Neural cell (in vitro differentiated cells): ENCODE measurements at regions not wholly inside any gene's neighbourhood (a gene's known extent, or its start where the extent isn't known, plus 50 kb on each side); places are given as distances from the start of the nearest gene placed in this dataset.

Source experiments
- H2AFZ ChIP-seq: fragments of 200-600, 300-800 bp; sonication (generic), shearing (Covaris generic); 2 replicates; pipeline ENCODE4 v1.6.0; 2014; ENCODE audit warnings: low read depth, mild to moderate bottlenecking, antibody characterized with exemption, low read length, moderate library complexity
- H3F3A ChIP-seq: fragments of 200-600 bp; shearing (Covaris generic); 2 replicates; pipeline ENCODE4 v1.6.1; 2016; ENCODE audit warnings: mild to moderate bottlenecking, moderate library complexity, mixed read lengths, antibody characterized with exemption, low read length; ENCODE audit not compliant: insufficient read depth, poor library complexity, severe bottlenecking
- H3K27ac ChIP-seq: fragments of 200-600, 300-800 bp; sonication (generic), shearing (Covaris generic); 2 replicates; pipeline ENCODE4 v1.5.1; 2014; ENCODE audit warnings: mild to moderate bottlenecking, low read length, moderate library complexity
- H3K27me3 ChIP-seq: fragments of 300-800, 200-600 bp; sonication (generic), shearing (Covaris generic); 2 replicates; pipeline ENCODE4 v1.6.0; 2014; ENCODE audit warnings: mild to moderate bottlenecking, low read depth, low read length, moderate library complexity; ENCODE audit not compliant: insufficient read depth
- H3K36me3 ChIP-seq: fragments of 300-800, 200-600 bp; sonication (generic), shearing (Covaris generic); 2 replicates; pipeline ENCODE4 v1.5.1; 2014; ENCODE audit warnings: mild to moderate bottlenecking, antibody characterized with exemption, low read length, moderate library complexity; ENCODE audit not compliant: insufficient read depth
- H3K4me2 ChIP-seq: fragments of 300-800, 200-600 bp; sonication (generic), shearing (Covaris generic); 2 replicates; pipeline ENCODE4 v1.6.0; 2014; ENCODE audit warnings: mild to moderate bottlenecking, low read length
- H3K4me3 ChIP-seq: fragments of 300-800, 200-600 bp; sonication (generic), shearing (Covaris generic); 2 replicates; pipeline ENCODE4 v1.5.1; 2014; ENCODE audit warnings: mild to moderate bottlenecking, low read length, moderate library complexity
- H3K79me2 ChIP-seq: fragments of 200-600 bp; shearing (Covaris generic); replicated peaks from 2 replicates; pipeline ENCODE4 v1.6.0; 2014; ENCODE audit warnings: mild to moderate bottlenecking, low read length, moderate library complexity; ENCODE audit not compliant: insufficient read depth
- H3K9ac ChIP-seq: fragments of 300-800, 200-600 bp; sonication (generic), shearing (Covaris generic); 2 replicates; pipeline ENCODE4 v1.6.1; 2016; ENCODE audit warnings: mild to moderate bottlenecking, low read length, mixed read lengths
- H3K9me2 ChIP-seq: fragments of 200-600 bp; shearing (Covaris generic); 2 replicates; pipeline ENCODE4 v1.6.1; 2016; ENCODE audit warnings: mild to moderate bottlenecking, low read length, mixed read lengths; ENCODE audit not compliant: insufficient read depth
- H3K9me3 ChIP-seq: fragments of 200-600, 300-800 bp; sonication (generic), shearing (Covaris generic); 2 replicates; pipeline ENCODE4 v1.6.1; 2016; ENCODE audit warnings: mild to moderate bottlenecking, mixed run types, low read length, moderate library complexity, mixed read lengths
- H4K20me1 ChIP-seq: fragments of 200-600 bp; shearing (Covaris generic); 2 replicates; pipeline ENCODE4 v1.6.1; 2016; ENCODE audit warnings: mild to moderate bottlenecking, mixed run types; ENCODE audit not compliant: insufficient read depth
- CTCF ChIP-seq: fragments of 450-650 bp; IDR thresholded peaks from 2 replicates; pipeline ENCODE4 v1.5.1; 2014; ENCODE audit warnings: antibody characterized with exemption, mild to moderate bottlenecking, moderate library complexity; ENCODE audit not compliant: poor library complexity, severe bottlenecking
- EP300 ChIP-seq: fragments of 450-650 bp; conservative IDR thresholded peaks from 2 replicates; pipeline ENCODE4 v1.6.1; 2014; ENCODE audit warnings: antibody characterized with exemption, mild to moderate bottlenecking, moderate library complexity; ENCODE audit not compliant: poor library complexity, severe bottlenecking
- EZH2 ChIP-seq: fragments of 200-600, 300-800 bp; shearing (Covaris generic), sonication (generic); IDR thresholded peaks from 2 replicates; pipeline ENCODE4 v1.6.1; 2014; ENCODE audit warnings: antibody characterized with exemption, low read length, borderline replicate concordance, mild to moderate bottlenecking; ENCODE audit not compliant: insufficient read depth, poor library complexity, severe bottlenecking
- MXI1 ChIP-seq: fragments of 450-650 bp; conservative IDR thresholded peaks from 2 replicates; pipeline ENCODE4 v1.6.1; 2014; ENCODE audit warnings: antibody characterized with exemption, mild to moderate bottlenecking; ENCODE audit not compliant: poor library complexity, severe bottlenecking
- POLR2AphosphoS5 ChIP-seq: IDR thresholded peaks from 2 replicates; pipeline ENCODE4 v1.6.1; 2012
- RAD21 ChIP-seq: fragments of 450-650 bp; conservative IDR thresholded peaks from 2 replicates; pipeline ENCODE4 v1.6.1; 2014; ENCODE audit warnings: antibody characterized with exemption, mild to moderate bottlenecking, moderate library complexity
- REST ChIP-seq: IDR thresholded peaks from 2 replicates; pipeline ENCODE4 v1.6.1; 2012; ENCODE audit warnings: borderline replicate concordance
- SMC3 ChIP-seq: fragments of 450-650 bp; conservative IDR thresholded peaks from 2 replicates; pipeline ENCODE4 v1.6.1; 2014; ENCODE audit warnings: antibody characterized with exemption, mild to moderate bottlenecking, moderate library complexity; ENCODE audit not compliant: poor library complexity
- TAF1 ChIP-seq: IDR thresholded peaks from 2 replicates; pipeline ENCODE4 v1.6.1; 2012; ENCODE audit warnings: low read depth

- TF ChIP-seq POLR2AphosphoS5 (no peak), MXI1 (no peak), RAD21 (no peak), TAF1 (no peak), EP300 (no peak), EZH2 (no peak), CTCF (no peak), SMC3 (no peak), REST (no peak)
Measured at GRCh38 chr4:138412847-138413246, 170.7 kb upstream of the SLC7A11 start.

GRCh38 chr4:138410266-138410665, 168.1 kb upstream of the SLC7A11 start:
- Histone ChIP-seq H3K27ac (no peak overlapping the region), H3K9me3 (no peaks in the 10 kb centered on the region), H3K9ac (no peak overlapping the region), H3K4me2 (no peak overlapping the region), H3K27me3 (no peaks in the 10 kb centered on the region), H4K20me1 (no peaks in the 10 kb centered on the region), H3K79me2 (no peaks in the 10 kb centered on the region), H2AFZ (no peak overlapping the region), H3K4me3 (no peak overlapping the region), H3K9me2 (no peaks in the 10 kb centered on the region), H3F3A (no peaks in the 10 kb centered on the region), H3K36me3 (no peaks in the 10 kb centered on the region)
- no peak for TF ChIP-seq MXI1
- TF ChIP-seq SMC3, result no peak
- TF ChIP-seq REST, result no peak
- no peak for TF ChIP-seq EZH2
- no peak for TF ChIP-seq EP300
- TF ChIP-seq RAD21, result no peak
- TF ChIP-seq TAF1, result no peak
- TF ChIP-seq CTCF, result no peak
- TF ChIP-seq POLR2AphosphoS5, result no peak

More at GRCh38 chr4:138412847-138413246, 170.7 kb upstream of the SLC7A11 start:
- Histone ChIP-seq H3K9ac (no peak overlapping the region), H3F3A (no peaks in the 10 kb centered on the region), H3K27me3 (no peaks in the 10 kb centered on the region), H3K9me2 (no peaks in the 10 kb centered on the region), H4K20me1 (no peaks in the 10 kb centered on the region), H2AFZ (no peak overlapping the region), H3K4me2 (no peak overlapping the region), H3K36me3 (no peaks in the 10 kb centered on the region), H3K79me2 (no peaks in the 10 kb centered on the region), H3K27ac (no peak overlapping the region), H3K4me3 (no peak overlapping the region), H3K9me3 (no peaks in the 10 kb centered on the region)
